ENCODE measurements at regions not wholly inside any gene's neighbourhood (a gene's known extent, or its start where the extent isn't known, plus 50 kb on each side); places are given as distances from the start of the nearest gene placed in this dataset.
A peak's percentile ranks its signal among the peaks of the same experiment; 100 is the strongest.

- TF ChIP-seq, protein P1, sequence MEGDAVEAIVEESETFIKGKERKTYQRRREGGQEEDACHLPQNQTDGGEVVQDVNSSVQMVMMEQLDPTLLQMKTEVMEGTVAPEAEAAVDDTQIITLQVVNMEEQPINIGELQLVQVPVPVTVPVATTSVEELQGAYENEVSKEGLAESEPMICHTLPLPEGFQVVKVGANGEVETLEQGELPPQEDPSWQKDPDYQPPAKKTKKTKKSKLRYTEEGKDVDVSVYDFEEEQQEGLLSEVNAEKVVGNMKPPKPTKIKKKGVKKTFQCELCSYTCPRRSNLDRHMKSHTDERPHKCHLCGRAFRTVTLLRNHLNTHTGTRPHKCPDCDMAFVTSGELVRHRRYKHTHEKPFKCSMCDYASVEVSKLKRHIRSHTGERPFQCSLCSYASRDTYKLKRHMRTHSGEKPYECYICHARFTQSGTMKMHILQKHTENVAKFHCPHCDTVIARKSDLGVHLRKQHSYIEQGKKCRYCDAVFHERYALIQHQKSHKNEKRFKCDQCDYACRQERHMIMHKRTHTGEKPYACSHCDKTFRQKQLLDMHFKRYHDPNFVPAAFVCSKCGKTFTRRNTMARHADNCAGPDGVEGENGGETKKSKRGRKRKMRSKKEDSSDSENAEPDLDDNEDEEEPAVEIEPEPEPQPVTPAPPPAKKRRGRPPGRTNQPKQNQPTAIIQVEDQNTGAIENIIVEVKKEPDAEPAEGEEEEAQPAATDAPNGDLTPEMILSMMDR (IDR thresholded peaks at IDR 0.05; ENCODE audit: extremely low read depth, low read depth, low read length), result no peak
- DNase-seq (ENCODE audit: insufficient read length, low spot score, missing footprints), result no peak
- Histone ChIP-seq H2AFZ (ENCODE audit: low read length) (no peak overlapping the region), H3K4me2 (ENCODE audit: insufficient read depth, low read length) (no peak overlapping the region), H3K9me3 (ENCODE audit: low read depth, low read length) (peaks cover 6% of the 10 kb centered on the region), H3K27me3 (ENCODE audit: insufficient read depth, low read length) (peaks cover 10% of the 10 kb centered on the region), H4K20me1 (ENCODE audit: insufficient read depth, low read length) (no peaks in the 10 kb centered on the region), H3K4me1 (ENCODE audit: insufficient read depth, low read length) (peaks cover 3% of the 10 kb centered on the region), H3K27ac (ENCODE audit: low read depth, low read length) (no peak overlapping the region), H3K79me2 (ENCODE audit: insufficient read depth, low read length) (no peaks in the 10 kb centered on the region), H3K36me3 (ENCODE audit: insufficient read depth, low read length) (no peaks in the 10 kb centered on the region), H3K4me3 (ENCODE audit: insufficient read depth, low read length) (no peak overlapping the region)
Measured at GRCh38 chr15:60065951-60066350, 61.8 kb downstream of the FOXB1 start.

GRCh38 chr15:60070838-60071493 lies 66.9 kb downstream of the FOXB1 start:
- peak; percentile 86 for DNase-seq (ENCODE audit: insufficient read length, low spot score, missing footprints)
- TF ChIP-seq, protein P1 (IDR thresholded peaks at IDR 0.05; ENCODE audit: extremely low read depth, low read depth, low read length), result no peak
- peak overlapping the region; percentile 43 for H3K4me2 ChIP-seq (ENCODE audit: insufficient read depth, low read length)
- peaks cover 23% of the 10 kb centered on the region for H3K4me1 ChIP-seq (ENCODE audit: insufficient read depth, low read length)
- H3K4me3 ChIP-seq (ENCODE audit: insufficient read depth, low read length), result no peak overlapping the region
- no peaks in the 10 kb centered on the region for H3K9me3 ChIP-seq (ENCODE audit: low read depth, low read length)
- no peaks in the 10 kb centered on the region for H3K36me3 ChIP-seq (ENCODE audit: insufficient read depth, low read length)
- peak overlapping the region; percentile 61 for H3K27ac ChIP-seq (ENCODE audit: low read depth, low read length)
- H4K20me1 ChIP-seq (ENCODE audit: insufficient read depth, low read length), result no peaks in the 10 kb centered on the region
- peaks cover 2% of the 10 kb centered on the region for H3K27me3 ChIP-seq (ENCODE audit: insufficient read depth, low read length)
- H2AFZ ChIP-seq (ENCODE audit: low read length), result no peak overlapping the region
- no peaks in the 10 kb centered on the region for H3K79me2 ChIP-seq (ENCODE audit: insufficient read depth, low read length)

DNA sequence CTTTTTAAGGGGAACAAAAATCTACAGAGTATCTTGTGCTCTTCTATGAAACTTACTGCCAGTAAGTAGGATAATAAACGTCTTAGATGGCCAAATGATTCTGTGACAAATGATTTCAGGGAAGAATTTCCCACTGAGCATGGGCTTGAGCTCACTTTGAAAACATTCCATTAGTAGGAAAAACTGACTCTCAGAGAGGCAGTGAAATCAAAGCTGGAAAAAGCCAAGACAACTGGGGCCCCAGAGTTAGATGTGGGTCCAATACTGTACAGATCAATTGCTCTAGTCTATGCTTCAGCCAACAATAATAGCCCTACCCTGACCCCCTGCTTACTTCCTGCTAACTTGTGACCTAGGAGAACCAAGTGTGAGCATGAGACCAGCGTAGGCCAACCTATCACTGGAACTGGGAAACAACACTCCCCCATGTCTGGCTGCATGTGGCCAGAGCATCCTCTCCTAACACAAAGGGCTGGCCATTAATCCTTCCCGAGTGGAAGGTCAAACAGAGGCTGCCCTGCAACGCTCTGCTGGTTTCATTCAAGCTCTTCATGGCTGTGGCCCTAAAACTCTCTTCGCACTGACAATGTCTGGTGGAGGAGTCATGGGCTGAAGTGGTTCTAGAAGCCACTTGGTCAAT lies 68.8 kb downstream of the FOXB1 start:
- Histone ChIP-seq H3K4me1 (ENCODE audit: insufficient read depth, low read length) (peaks cover 23% of the 10 kb centered on the region), H3K36me3 (ENCODE audit: insufficient read depth, low read length) (no peaks in the 10 kb centered on the region), H3K4me2 (ENCODE audit: insufficient read depth, low read length) (no peak overlapping the region), H3K27ac (ENCODE audit: low read depth, low read length) (no peak overlapping the region), H4K20me1 (ENCODE audit: insufficient read depth, low read length) (no peaks in the 10 kb centered on the region), H2AFZ (ENCODE audit: low read length) (no peak overlapping the region), H3K4me3 (ENCODE audit: insufficient read depth, low read length) (no peak overlapping the region), H3K79me2 (ENCODE audit: insufficient read depth, low read length) (no peaks in the 10 kb centered on the region), H3K9me3 (ENCODE audit: low read depth, low read length) (no peaks in the 10 kb centered on the region), H3K27me3 (ENCODE audit: insufficient read depth, low read length) (no peaks in the 10 kb centered on the region)
- TF ChIP-seq, protein P1 (IDR thresholded peaks at IDR 0.05; ENCODE audit: extremely low read depth, low read depth, low read length), result no peak
- DNase-seq (ENCODE audit: insufficient read length, low spot score, missing footprints), result no peak

GRCh38 chr15:60073466-60073840 lies 69.3 kb downstream of the FOXB1 start:
- Histone ChIP-seq H3K27me3 (ENCODE audit: insufficient read depth, low read length) (no peaks in the 10 kb centered on the region), H4K20me1 (ENCODE audit: insufficient read depth, low read length) (no peaks in the 10 kb centered on the region), H3K79me2 (ENCODE audit: insufficient read depth, low read length) (no peaks in the 10 kb centered on the region), H3K4me1 (ENCODE audit: insufficient read depth, low read length) (peaks cover 23% of the 10 kb centered on the region), H3K4me2 (ENCODE audit: insufficient read depth, low read length) (no peak overlapping the region), H2AFZ (ENCODE audit: low read length) (no peak overlapping the region), H3K36me3 (ENCODE audit: insufficient read depth, low read length) (no peaks in the 10 kb centered on the region), H3K4me3 (ENCODE audit: insufficient read depth, low read length) (no peak overlapping the region), H3K9me3 (ENCODE audit: low read depth, low read length) (no peaks in the 10 kb centered on the region), H3K27ac (ENCODE audit: low read depth, low read length) (no peak overlapping the region)
- DNase-seq (ENCODE audit: insufficient read length, low spot score, missing footprints), result no peak
- TF ChIP-seq, protein P1 (IDR thresholded peaks at IDR 0.05; ENCODE audit: extremely low read depth, low read depth, low read length), result no peak

Data from osteoblast (primary cell).